Activated B cell treated with CpG ODN at 0.5 μM for 24 hours (primary cell): ENCODE measurements at regions not wholly inside any gene's neighbourhood (a gene's known extent, or its start where the extent isn't known, plus 50 kb on each side); places are given as distances from the start of the nearest gene placed in this dataset.

Source experiments
- ATAC-seq: fragments of 200-7000 bp; cut with Tn5 transposase; one replicate; pipeline ENCODE4 v1.10.0; 2021; ENCODE audit warnings: low read depth, mild to moderate bottlenecking, moderate library complexity
- CTCF ChIA-PET: fragments of 350-600 bp; sonication (Branson Sonifier 250); formaldehyde crosslinking; loops from one replicate; lab custom pipeline; 2021; ENCODE audit warnings: antibody characterized with exemption; lab: Charles Lee
- POLR2A ChIA-PET: fragments of 350-600 bp; sonication (Branson Sonifier 250); formaldehyde crosslinking; loops from one replicate; lab custom pipeline; 2021; ENCODE audit warnings: antibody characterized with exemption; lab: Charles Lee
- DNase-seq: peaks from one replicate; pipeline ENCODE4 v3.0.0; 2022
- H3K27ac Mint-ChIP-seq: one replicate; pipeline ENCODE4 v1.8.0; 2020; ENCODE audit warnings: mixed read lengths
- H3K27me3 Mint-ChIP-seq: one replicate; pipeline ENCODE4 v1.8.0; 2021; ENCODE audit warnings: mixed read lengths
- H3K36me3 Mint-ChIP-seq: one replicate; pipeline ENCODE4 v1.8.0; 2021; ENCODE audit warnings: low read depth, mixed read lengths
- H3K4me1 Mint-ChIP-seq: one replicate; pipeline ENCODE4 v1.8.0; 2021; ENCODE audit warnings: mixed read lengths
- H3K4me3 Mint-ChIP-seq: one replicate; pipeline ENCODE4 v1.8.0; 2020; ENCODE audit warnings: mild to moderate bottlenecking, mixed read lengths
- H3K9me3 Mint-ChIP-seq: one replicate; pipeline ENCODE4 v1.8.0; 2020; ENCODE audit warnings: mixed read lengths
- intact Hi-C: fragments of 100-400 bp; cut with micrococcal nuclease; formaldehyde crosslinking; loops from one replicate; pipeline ENCODE4 v1.15.1; 2024
- TF ChIP-seq, protein P1 (sequence below): fragments of 200-600 bp; IDR thresholded peaks from one replicate; pipeline ENCODE4 v1.8.0; 2022; ENCODE audit warnings: antibody characterized with exemption, mild to moderate bottlenecking

DNA sequence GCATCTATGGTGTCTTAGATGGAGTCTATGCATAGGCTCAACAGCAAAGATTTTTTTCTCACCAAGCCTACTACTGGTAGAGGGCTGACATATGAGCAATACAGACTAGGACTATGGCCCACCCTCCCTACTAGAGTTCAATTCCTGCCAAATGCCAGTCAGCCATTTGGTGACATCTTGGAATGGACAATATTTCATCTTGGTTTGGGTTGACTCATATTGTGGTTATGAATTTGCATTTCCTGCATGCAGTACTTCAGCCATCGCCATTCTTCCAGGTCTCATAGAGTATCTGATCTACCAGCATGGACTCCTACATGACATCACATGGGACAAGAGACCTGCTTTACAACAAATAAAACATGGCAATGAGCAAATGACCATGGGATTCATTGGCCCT, 778.1 kb upstream of the SOX9 start:
- CTCF ChIA-PET: no interaction called here
- Mint-ChIP-seq H3K9me3 (peaks cover 5% of the 10 kb centered on the region), H3K36me3 (no peaks in the 10 kb centered on the region), H3K27ac (no peak overlapping the region), H3K4me3 (no peak overlapping the region), H3K27me3 (no peaks in the 10 kb centered on the region), H3K4me1 (no peaks in the 10 kb centered on the region)
- intact Hi-C loops: no loop called here
- TF ChIP-seq, protein P1, sequence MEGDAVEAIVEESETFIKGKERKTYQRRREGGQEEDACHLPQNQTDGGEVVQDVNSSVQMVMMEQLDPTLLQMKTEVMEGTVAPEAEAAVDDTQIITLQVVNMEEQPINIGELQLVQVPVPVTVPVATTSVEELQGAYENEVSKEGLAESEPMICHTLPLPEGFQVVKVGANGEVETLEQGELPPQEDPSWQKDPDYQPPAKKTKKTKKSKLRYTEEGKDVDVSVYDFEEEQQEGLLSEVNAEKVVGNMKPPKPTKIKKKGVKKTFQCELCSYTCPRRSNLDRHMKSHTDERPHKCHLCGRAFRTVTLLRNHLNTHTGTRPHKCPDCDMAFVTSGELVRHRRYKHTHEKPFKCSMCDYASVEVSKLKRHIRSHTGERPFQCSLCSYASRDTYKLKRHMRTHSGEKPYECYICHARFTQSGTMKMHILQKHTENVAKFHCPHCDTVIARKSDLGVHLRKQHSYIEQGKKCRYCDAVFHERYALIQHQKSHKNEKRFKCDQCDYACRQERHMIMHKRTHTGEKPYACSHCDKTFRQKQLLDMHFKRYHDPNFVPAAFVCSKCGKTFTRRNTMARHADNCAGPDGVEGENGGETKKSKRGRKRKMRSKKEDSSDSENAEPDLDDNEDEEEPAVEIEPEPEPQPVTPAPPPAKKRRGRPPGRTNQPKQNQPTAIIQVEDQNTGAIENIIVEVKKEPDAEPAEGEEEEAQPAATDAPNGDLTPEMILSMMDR: no peak
- no peak for DNase-seq
- POLR2A ChIA-PET: no interaction called here
- ATAC-seq: no peak

DNA sequence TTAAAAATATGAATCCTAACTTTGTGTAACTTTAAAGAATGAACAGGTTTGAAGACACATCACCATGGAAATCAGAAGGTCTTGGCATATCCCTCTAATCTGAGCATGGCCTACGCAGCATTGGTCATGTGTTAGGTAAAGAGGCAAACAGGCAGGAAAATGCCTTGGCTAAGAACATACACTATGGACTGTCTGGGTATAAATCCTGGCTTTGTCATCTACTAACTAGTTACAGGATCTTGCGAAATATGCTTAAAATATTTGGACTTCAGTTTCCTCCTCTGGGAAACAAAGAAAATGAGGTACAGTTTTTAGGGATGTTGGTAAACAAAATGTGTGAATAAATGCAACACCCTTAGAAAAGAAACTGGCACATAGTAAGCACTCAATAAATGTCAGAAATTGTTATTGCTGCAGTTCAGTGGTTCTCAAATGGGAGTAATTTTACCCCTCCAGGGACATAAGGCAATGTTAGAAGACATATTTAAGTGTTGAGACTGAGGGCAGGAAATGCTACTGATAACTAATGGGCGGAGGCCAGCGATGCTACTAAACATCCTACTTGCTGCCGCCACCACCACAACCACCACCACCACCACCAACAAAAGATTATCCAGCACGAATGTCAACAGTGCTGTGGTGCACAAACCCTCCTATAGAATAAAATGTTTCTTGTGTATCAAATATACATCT, 770.8 kb upstream of the SOX9 start:
- Mint-ChIP-seq H3K36me3 (no peaks in the 10 kb centered on the region), H3K4me1 (no peaks in the 10 kb centered on the region), H3K4me3 (no peak overlapping the region), H3K9me3 (peaks cover 11% of the 10 kb centered on the region), H3K27me3 (no peaks in the 10 kb centered on the region), H3K27ac (no peak overlapping the region)
- DNase-seq: no peak
- no peak for ATAC-seq
- TF ChIP-seq, protein P1: no peak
- intact Hi-C loops: no loop called here
- POLR2A ChIA-PET: no interaction called here
- CTCF ChIA-PET: no interaction called here

DNA sequence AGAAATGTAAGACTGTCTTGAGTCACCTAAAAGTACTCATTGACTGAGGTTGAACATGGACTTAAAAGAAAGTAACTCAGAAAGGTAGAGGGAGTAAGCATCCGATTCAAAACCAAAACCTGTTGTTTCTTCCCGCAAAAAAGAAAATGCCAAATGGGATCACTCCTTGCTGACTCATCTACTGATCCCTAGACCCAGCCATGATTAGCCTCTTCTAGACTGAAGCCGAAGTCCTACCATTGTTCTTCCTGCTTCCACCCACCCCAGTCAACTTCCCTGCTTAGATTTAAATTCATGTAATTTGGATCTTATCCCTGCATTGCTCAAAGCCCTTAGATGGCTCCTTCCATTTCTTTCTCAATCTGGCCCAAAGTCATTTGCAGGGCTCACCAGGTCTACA, 760.5 kb upstream of the SOX9 start:
- Mint-ChIP-seq H3K9me3 (peaks cover 15% of the 10 kb centered on the region), H3K27ac (no peak overlapping the region), H3K4me3 (no peak overlapping the region), H3K27me3 (no peaks in the 10 kb centered on the region), H3K4me1 (no peaks in the 10 kb centered on the region), H3K36me3 (no peaks in the 10 kb centered on the region)
- ATAC-seq: no peak
- DNase-seq: no peak
- ChIA-PET CTCF (no interaction called here), POLR2A (no interaction called here)
- TF ChIP-seq, protein P1: no peak
- intact Hi-C loops: no loop called here

DNA sequence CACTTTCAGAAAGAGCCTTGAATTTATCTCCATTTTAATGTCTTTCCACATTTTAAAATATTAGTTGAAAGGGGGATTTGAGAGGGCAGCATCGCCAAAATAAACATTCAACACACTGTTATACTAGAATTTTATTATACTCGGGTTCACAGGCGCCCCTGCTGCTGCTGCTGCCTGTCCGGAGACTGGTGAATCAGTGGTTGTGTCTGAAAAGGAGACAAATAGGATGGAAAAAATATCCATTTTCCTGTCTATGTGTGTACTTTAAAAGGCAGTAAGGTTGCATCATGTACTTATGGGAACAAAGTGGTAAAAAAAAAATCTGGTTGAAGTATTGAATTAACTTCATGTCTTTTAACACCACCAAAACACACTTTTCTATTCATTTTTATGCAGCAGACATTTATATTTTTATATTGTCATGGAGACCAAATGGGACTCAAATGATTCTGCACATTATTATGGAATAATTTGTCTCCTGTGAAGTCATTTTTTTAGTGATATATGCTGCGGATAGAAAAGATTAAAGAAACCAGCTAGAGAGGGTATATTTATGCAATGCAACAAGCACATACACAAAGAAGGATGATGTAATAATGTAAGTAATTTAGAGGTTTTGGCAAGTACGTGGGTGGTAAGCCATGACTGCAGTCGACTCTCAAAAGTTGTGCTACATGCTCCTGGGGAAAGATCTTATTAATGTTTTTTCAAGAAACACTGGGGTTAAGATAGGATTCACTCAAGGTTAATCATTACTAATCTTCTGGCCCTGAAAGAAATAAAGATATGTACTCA, 759.0 kb upstream of the SOX9 start:
- ATAC-seq (no peak), DNase-seq (no peak)
- no peaks in the 10 kb centered on the region for H3K27me3 Mint-ChIP-seq
- H3K4me1 Mint-ChIP-seq: no peaks in the 10 kb centered on the region
- H3K4me3 Mint-ChIP-seq: no peak overlapping the region
- TF ChIP-seq, protein P1: no peak
- ChIA-PET POLR2A (no interaction called here), CTCF (no interaction called here)
- H3K36me3 Mint-ChIP-seq: no peaks in the 10 kb centered on the region
- H3K9me3 Mint-ChIP-seq: peaks cover 15% of the 10 kb centered on the region
- no peak overlapping the region for H3K27ac Mint-ChIP-seq
- intact Hi-C loops: no loop called here

DNA sequence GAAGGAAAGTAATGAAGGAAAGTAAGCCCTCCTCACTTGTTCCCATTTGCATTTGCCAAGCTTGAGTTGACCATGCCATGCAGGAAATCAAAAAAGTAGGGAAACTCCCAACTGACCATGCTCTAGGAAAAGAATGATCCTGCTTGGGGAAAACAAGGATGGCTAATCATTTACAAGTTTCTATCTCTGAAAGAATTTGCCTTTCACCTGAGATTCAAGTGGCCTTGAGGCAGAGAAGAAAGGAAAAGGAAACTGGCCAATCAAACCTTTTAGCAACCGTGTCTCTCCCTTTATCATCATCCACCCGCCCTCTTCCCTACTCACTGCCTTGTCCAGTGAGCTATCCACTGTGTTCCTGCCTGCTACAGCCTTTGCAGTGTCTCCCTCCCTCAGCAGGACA, 757.2 kb upstream of the SOX9 start:
- intact Hi-C loops: no loop called here
- Mint-ChIP-seq H3K27ac (no peak overlapping the region), H3K4me3 (no peak overlapping the region), H3K27me3 (no peaks in the 10 kb centered on the region), H3K9me3 (peaks cover 13% of the 10 kb centered on the region), H3K4me1 (no peaks in the 10 kb centered on the region), H3K36me3 (no peaks in the 10 kb centered on the region)
- TF ChIP-seq, protein P1: no peak
- no peak for ATAC-seq
- ChIA-PET POLR2A (no interaction called here), CTCF (no interaction called here)
- DNase-seq: no peak
